Astrocyte of the spinal cord (primary cell): ENCODE measurements at regions not wholly inside any gene's neighbourhood (a gene's known extent, or its start where the extent isn't known, plus 50 kb on each side); places are given as distances from the start of the nearest gene placed in this dataset.

Experiments
- DNase-seq: peaks from one replicate; pipeline ENCODE4 v3.0.0; 2011; ENCODE audit warnings: low read depth, low spot score
- H3K4me3 ChIP-seq: 2 replicates; pipeline ENCODE4 v1.5.1; 2011; ENCODE audit warnings: low read depth, mild to moderate bottlenecking, low read length, moderate library complexity
- CTCF ChIP-seq: IDR thresholded peaks from 2 replicates; pipeline ENCODE4 v1.5.1; 2012; ENCODE audit warnings: low read depth, mild to moderate bottlenecking, low read length, inconsistent platforms
- in situ Hi-C: cut with HindIII; loops from 2 replicates; pipeline ENCODE4 v1.10.0; 2017; ENCODE audit warnings: low sequenced_read_pairs

- DNase-seq: no peak
- in situ Hi-C loops: no loop called here
- TF ChIP-seq CTCF: no peak
- no peak overlapping the region for H3K4me3 ChIP-seq
These were observed 53.4 kb upstream of the BDKRB2 start for GRCh38 chr14:96151242-96151641.

- in situ Hi-C loops: no loop called here
- H3K4me3 ChIP-seq: no peak overlapping the region
- DNase-seq: no peak
- TF ChIP-seq CTCF: no peak
These were observed 51.6 kb upstream of the BDKRB2 start for GRCh38 chr14:96153003-96153402.
